Aorta (tissue), 5 donors: ENCODE measurements at regions not wholly inside any gene's neighbourhood (a gene's known extent, or its start where the extent isn't known, plus 50 kb on each side); places are given as distances from the start of the nearest gene placed in this dataset.

Experiments used
- ATAC-seq: fragments of 200-7000 bp; cut with Tn5 transposase; one replicate; pipeline ENCODE4 v1.9.1; 2022; ENCODE audit warnings: moderate library complexity; ENCODE audit not compliant: low FRiP score
- DNase-seq, 2 donors: peaks; one replicate each; pipeline ENCODE4 v3.0.0-alpha.2; 2020
- H3K27ac ChIP-seq, 2 donors: one replicate each; pipeline ENCODE4 v1.5.1; 2013; ENCODE audit warnings: low read length in 2 of 2, mild to moderate bottlenecking in 2 of 2, moderate library complexity in 2 of 2, control low read depth in 1 of 2, inconsistent platforms in 1 of 2, low read depth in 1 of 2
- H3K27me3 ChIP-seq, 2 donors: one replicate each; pipeline ENCODE4 v1.6.1; 2013; ENCODE audit warnings: control low read depth in 1 of 2, low read length in 1 of 2, mild to moderate bottlenecking in 1 of 2, moderate library complexity in 1 of 2; ENCODE audit not compliant: insufficient read depth in 2 of 2, control insufficient read depth in 1 of 2
- H3K36me3 ChIP-seq, 2 donors: one replicate each; pipeline ENCODE4 v1.6.1; 2013; ENCODE audit warnings: control low read depth in 1 of 2, low read length in 1 of 2, mild to moderate bottlenecking in 1 of 2; ENCODE audit not compliant: insufficient read depth in 2 of 2, control insufficient read depth in 1 of 2
- H3K4me1 ChIP-seq, 2 donors: one replicate each; pipeline ENCODE4 v1.6.1; 2013; ENCODE audit warnings: low read length in 2 of 2, control low read depth in 1 of 2, mild to moderate bottlenecking in 1 of 2, moderate library complexity in 1 of 2; ENCODE audit not compliant: insufficient read depth in 2 of 2, control insufficient read depth in 1 of 2
- H3K4me3 ChIP-seq, 2 donors: one replicate each; pipeline ENCODE4 v1.5.1; 2013; ENCODE audit warnings: low read length in 2 of 2, control low read depth in 1 of 2, mild to moderate bottlenecking in 1 of 2
- H3K9me3 ChIP-seq: one replicate; pipeline ENCODE4 v1.6.1; 2013; ENCODE audit warnings: mild to moderate bottlenecking, low read length; ENCODE audit not compliant: control insufficient read depth
- WGBS, 2 donors: extraction: QIAGEN DNeasy Blood & Tissue Kit; methylation state at CpG; one replicate each; pipeline ENCODE4 v1.1.7; 2013; 5-methylcytosine and 5-hydroxymethylcytosine counted together
- intact Hi-C, 2 donors: fragments of 100-400 bp; cut with DNase I; formaldehyde crosslinking; loops; one replicate each; pipeline versions ENCODE4 v1.14.2 to v1.15.0; 2022
- donor health status: healthy with polysubstance abuse.
- donor health status: Bipolar disorder and iron deficiency.
- donor health status: DM: no; HTN: no; CAD: no.
- donor health status: DM: no; HTN: no; CAD: no.
- donor health status: DM: yes; HTN: yes; CAD: no.

DNA sequence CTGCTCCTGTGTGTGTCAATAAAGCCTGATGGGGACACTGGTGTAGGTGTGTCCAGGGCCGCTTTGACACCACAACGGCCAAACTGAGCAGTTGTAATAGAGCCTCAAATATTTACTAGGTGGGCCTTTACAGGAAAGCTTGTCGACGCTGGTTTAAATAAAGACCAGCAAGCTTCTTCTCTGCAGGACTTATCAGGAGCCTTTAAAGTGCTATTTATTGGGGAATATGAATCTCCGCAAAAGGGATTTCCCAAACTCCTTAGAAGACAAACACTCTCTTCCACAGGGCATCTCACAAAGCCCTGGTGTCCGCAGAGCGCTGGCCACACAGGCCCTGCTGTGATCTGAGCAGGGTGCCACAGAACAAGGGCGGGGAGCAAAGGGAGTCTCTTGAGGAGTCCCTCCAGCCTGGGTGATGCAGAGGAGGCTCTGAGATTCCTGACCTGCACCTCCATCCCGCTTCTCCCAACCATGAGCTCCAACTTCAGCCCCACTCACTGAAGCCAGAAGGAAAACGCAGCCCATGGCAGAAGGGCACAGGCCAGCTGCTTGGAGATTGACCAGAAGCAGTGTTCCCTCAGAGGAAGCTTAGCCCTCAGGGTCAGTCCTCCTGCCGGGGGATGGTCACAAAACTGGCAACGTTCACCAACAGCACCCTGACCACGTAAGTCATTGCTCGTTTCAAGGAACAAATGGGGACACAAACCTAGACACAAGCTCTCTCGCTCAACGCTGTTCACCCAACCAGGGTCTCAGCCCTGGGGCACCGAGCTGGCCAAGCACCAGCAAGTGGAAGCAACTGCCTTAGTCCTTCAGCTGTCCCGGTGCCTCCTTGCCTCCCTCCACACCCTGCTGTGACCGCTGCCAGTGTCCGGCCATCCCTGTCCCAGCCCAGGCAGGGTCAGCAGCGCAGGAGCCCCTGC, 129.5 kb downstream of the OAT start:
- Histone ChIP-seq H3K4me1 (no peaks in the 10 kb centered on the region), H3K4me3 (no peak overlapping the region), H3K27ac (no peak overlapping the region), H3K9me3 (no peaks in the 10 kb centered on the region), H3K36me3 (no peaks in the 10 kb centered on the region), H3K27me3 (no peaks in the 10 kb centered on the region)
- intact Hi-C loops: no loop called here
- ATAC-seq (no peak), DNase-seq (peak; percentile 37 to 71)
- WGBS, 2 donors: 97% methylated on average over 21 of the region's 21 CpGs

- WGBS, 2 donors: 96% methylated on average over 8 of the region's 8 CpGs
- no peaks in the 10 kb centered on the region for H3K36me3 ChIP-seq
- ATAC-seq: no peak
- H3K9me3 ChIP-seq: no peaks in the 10 kb centered on the region
- intact Hi-C loops: no loop called here
- DNase-seq: peak in 1 of 2 donors; percentile 19
- no peaks in the 10 kb centered on the region for H3K27me3 ChIP-seq
- no peaks in the 10 kb centered on the region for H3K4me1 ChIP-seq
- no peak overlapping the region for H3K27ac ChIP-seq
- no peak overlapping the region for H3K4me3 ChIP-seq
These were observed 130.2 kb downstream of the OAT start for GRCh38 chr10:124288486-124288885.

- no peak for ATAC-seq
These were observed 130.9 kb downstream of the OAT start for GRCh38 chr10:124287791-124288190.

DNA sequence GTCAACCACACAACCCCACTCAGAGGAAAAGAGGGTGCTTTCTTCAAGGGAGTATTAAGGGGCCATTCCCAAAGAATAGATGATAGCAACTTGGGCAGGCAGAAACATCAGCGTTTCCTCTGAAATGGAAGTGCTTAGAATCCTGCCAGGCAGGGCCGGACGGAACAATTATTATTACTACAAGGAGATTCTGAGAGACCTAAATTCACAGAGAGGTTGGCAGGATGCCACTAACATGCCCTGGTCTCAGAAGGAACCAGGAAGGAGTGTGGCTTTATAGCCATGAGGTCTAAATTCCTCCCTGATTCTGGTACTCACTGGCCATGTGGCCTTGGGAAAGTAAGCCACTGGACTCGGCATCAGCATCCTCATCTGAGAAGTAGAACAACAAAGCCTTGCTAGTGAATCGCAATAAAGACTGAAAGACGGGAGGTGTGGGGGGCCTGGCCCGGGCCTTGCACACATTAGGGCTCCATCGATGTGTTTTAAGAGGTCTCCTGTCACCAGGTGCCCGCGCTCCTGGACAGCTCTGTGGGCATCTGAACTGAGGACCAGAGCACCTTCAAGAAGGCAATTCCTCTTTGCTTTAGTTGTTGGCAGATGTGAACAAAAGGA, 131.5 kb downstream of the OAT start:
- 70 to 74% methylated on average over 10 of the region's 10 CpGs for WGBS, 2 donors
- no peaks in the 10 kb centered on the region for H3K9me3 ChIP-seq
- no peaks in the 10 kb centered on the region for H3K36me3 ChIP-seq
- intact Hi-C loops: no loop called here
- no peaks in the 10 kb centered on the region for H3K4me1 ChIP-seq
- peak; percentile 34 to 53 for DNase-seq
- no peak for ATAC-seq
- no peak overlapping the region for H3K27ac ChIP-seq
- H3K27me3 ChIP-seq: no peaks in the 10 kb centered on the region
- H3K4me3 ChIP-seq: no peak overlapping the region

More at GRCh38 chr10:124287791-124288190, 130.9 kb downstream of the OAT start:
- Histone ChIP-seq H3K27ac (no peak overlapping the region), H3K27me3 (no peaks in the 10 kb centered on the region), H3K9me3 (no peaks in the 10 kb centered on the region), H3K4me1 (no peaks in the 10 kb centered on the region), H3K36me3 (no peaks in the 10 kb centered on the region), H3K4me3 (no peak overlapping the region)
- DNase-seq: peak; percentile 37 to 58
- WGBS, 2 donors: 83 to 88% methylated on average over 9 of the region's 9 CpGs
- intact Hi-C loops: no loop called here

- intact Hi-C loops: no loop called here
- peak in 1 of 2 donors; percentile 9 for DNase-seq
- H3K9me3 ChIP-seq: no peaks in the 10 kb centered on the region
- H3K4me3 ChIP-seq: no peak overlapping the region
- no peak for ATAC-seq
- H3K4me1 ChIP-seq: no peaks in the 10 kb centered on the region
- H3K27ac ChIP-seq: no peak overlapping the region
- 94 to 98% methylated on average over 1 of the region's 1 CpG for WGBS, 2 donors
- no peaks in the 10 kb centered on the region for H3K27me3 ChIP-seq
- H3K36me3 ChIP-seq: no peaks in the 10 kb centered on the region
These were observed 132.1 kb downstream of the OAT start for GRCh38 chr10:124286621-124287020.

DNA sequence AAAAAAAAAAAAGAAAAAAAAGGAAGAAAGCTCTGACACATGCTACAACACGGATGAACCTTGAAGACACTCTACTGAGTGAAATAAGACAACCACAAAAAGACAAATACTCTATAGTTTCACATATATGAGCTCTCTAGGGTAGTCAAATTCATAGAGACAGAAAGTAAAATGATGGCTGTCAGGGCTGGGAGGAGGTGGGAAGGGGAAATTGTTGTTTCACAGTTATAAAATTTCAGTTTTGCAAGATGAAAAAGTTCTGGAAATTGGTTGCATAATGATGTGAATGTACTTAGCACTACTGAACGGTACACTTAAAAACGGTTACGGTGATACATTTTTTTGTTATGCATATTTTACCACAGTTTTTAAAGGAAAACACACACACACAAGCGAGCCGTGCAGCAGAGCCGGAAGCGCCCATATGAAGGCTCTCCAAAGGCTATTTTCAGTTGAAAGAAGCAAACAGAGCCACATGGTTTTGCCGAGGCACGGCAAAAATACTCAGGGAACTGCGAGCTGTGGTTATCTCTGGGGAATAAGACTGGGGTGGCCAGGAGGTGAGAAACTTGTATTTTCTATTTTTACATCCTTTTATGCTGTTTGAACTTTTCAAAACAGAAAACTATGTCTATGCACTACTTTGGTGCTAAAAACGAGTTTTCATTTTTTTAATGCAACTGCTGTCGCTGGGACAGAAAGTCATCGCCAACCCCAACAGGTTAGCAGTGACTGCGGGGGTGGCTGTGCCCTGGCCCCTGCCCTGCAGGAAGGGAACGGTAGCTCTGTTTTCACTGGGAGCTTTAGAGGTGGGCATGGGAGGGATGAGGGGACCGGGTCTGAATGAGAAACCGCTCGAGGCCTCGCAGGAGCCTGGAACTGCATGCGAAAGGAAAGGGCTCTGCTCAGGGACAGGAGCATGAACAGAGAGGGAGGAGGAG, 132.9 kb downstream of the OAT start:
- ATAC-seq: peak; percentile 47
- 19 to 22% methylated on average over 21 of the region's 21 CpGs for WGBS, 2 donors
- Histone ChIP-seq H3K4me1 (no peaks in the 10 kb centered on the region), H3K27ac (peak overlapping the region in 1 of 2 donors; percentile 1), H3K27me3 (no peaks in the 10 kb centered on the region), H3K4me3 (no peak overlapping the region), H3K9me3 (no peaks in the 10 kb centered on the region), H3K36me3 (no peaks in the 10 kb centered on the region)
- intact Hi-C loops: no loop called here
- peak; percentile 59 to 74 for DNase-seq

DNA sequence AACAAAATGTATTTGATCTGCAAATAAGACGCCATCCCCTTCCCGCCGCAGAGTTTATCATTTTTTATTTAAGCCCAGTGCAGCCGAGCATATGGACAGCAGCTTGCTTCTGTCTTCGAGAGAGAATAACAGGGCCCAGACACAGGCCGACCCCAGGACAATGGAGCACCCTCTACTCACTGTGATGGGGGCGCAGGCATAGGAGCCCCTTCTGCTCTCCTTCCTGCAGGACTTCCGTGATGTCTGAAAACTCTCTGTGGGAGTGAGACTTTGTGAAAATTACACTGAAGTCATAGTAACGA, 134.8 kb downstream of the OAT start:
- DNase-seq: peak; percentile 15 to 28
- ATAC-seq: no peak
- Histone ChIP-seq H3K4me3 (no peak overlapping the region), H3K27me3 (no peaks in the 10 kb centered on the region), H3K27ac (no peak overlapping the region), H3K4me1 (no peaks in the 10 kb centered on the region), H3K36me3 (no peaks in the 10 kb centered on the region), H3K9me3 (peaks cover 1% of the 10 kb centered on the region)
- intact Hi-C loops: no loop called here
- WGBS, 2 donors: 91 to 95% methylated on average over 9 of the region's 9 CpGs

GRCh38 chr10:124283215-124283948, 135.3 kb downstream of the OAT start:
- H3K9me3 ChIP-seq: peaks cover 1% of the 10 kb centered on the region
- intact Hi-C loops: no loop called here
- no peak overlapping the region for H3K4me3 ChIP-seq
- H3K36me3 ChIP-seq: no peaks in the 10 kb centered on the region
- no peaks in the 10 kb centered on the region for H3K4me1 ChIP-seq
- H3K27ac ChIP-seq: no peak overlapping the region
- ATAC-seq (no peak), DNase-seq (peak; percentile 15 to 16)
- WGBS, 2 donors: 93 to 95% methylated on average over 8 of the region's 8 CpGs
- no peaks in the 10 kb centered on the region for H3K27me3 ChIP-seq
